Spleen (tissue), 7 donors: ENCODE measurements at regions not wholly inside any gene's neighbourhood (a gene's known extent, or its start where the extent isn't known, plus 50 kb on each side); places are given as distances from the start of the nearest gene placed in this dataset.

Experiments
- POLR2A ChIP-seq, 3 donors: fragments of 450-650 bp; IDR thresholded peaks; one replicate each; pipeline ENCODE4 v1.5.1; 2017; ENCODE audit warnings: antibody characterized with exemption in 3 of 3, mild to moderate bottlenecking in 1 of 3
- POLR2AphosphoS5 ChIP-seq, 3 donors: sonication (generic); formaldehyde crosslinking; IDR thresholded peaks; one replicate each; pipeline ENCODE4 v1.5.1; 2017; ENCODE audit warnings: antibody characterized with exemption in 3 of 3
- TF ChIP-seq, protein P1 (sequence below), 11 experiments: fragments of 200-600 bp in 7 of 11; fragments of 450-650 bp in 4 of 11; sonication (generic) in 4 of 11; IDR thresholded peaks in 8 of 11; conservative IDR thresholded peaks in 3 of 11; 1 replicate in 7 of 11; 2 replicates in 4 of 11; pipeline versions ENCODE4 v1.4.0 to v1.8.0; 2016 to 2021; ENCODE audit warnings: antibody characterized with exemption in 11 of 11, inconsistent platforms in 4 of 11, mild to moderate bottlenecking in 1 of 11
- donor health status: DM: no; HTN: no; CAD: no; lungs with moderate emphysema.
- donor health status: DM: no; HTN: no; CAD: no.
- donor health status: DM: no; HTN: no; CAD: no.

DNA sequence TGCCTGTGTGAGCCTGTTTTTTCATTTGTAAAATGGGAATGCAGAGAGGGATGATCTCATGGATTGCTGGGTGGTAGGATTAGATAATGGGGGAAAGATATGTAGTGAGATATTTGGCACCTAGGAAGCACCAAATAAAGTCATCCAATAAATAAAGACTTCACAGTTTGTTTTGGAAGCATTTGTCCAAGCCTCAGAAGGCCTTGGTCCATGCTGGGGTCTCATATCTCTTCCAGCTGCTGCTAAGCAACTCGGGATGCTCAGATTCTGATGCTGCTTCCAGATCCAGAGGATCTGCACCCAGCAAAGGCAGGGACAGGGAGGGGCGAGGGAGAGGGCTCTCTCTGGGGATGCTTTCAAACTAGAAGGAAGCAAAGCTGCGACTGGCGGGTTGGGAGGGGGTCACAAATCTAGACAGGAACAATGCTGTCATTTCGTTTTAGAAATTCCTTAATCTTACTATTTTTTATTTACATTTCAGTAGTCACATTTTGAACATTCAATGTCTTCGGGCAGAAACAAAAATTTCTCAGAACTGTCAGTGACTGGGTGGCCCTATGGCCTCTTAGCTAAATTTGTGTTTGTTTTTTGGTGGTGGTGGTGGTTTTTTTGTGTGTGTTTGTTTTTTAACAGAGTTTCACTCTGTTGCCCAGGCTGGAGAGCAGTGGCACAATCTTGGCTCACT lies 114.9 kb upstream of the CDH5 start:
- TF ChIP-seq, protein P1, sequence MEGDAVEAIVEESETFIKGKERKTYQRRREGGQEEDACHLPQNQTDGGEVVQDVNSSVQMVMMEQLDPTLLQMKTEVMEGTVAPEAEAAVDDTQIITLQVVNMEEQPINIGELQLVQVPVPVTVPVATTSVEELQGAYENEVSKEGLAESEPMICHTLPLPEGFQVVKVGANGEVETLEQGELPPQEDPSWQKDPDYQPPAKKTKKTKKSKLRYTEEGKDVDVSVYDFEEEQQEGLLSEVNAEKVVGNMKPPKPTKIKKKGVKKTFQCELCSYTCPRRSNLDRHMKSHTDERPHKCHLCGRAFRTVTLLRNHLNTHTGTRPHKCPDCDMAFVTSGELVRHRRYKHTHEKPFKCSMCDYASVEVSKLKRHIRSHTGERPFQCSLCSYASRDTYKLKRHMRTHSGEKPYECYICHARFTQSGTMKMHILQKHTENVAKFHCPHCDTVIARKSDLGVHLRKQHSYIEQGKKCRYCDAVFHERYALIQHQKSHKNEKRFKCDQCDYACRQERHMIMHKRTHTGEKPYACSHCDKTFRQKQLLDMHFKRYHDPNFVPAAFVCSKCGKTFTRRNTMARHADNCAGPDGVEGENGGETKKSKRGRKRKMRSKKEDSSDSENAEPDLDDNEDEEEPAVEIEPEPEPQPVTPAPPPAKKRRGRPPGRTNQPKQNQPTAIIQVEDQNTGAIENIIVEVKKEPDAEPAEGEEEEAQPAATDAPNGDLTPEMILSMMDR (IDR thresholded peaks at IDR 0.05 in 8 of 11, conservative IDR thresholded peaks at IDR 0.05 in 3 of 11), result no peak
- TF ChIP-seq POLR2A (IDR thresholded peaks at IDR 0.05), result no peak
- TF ChIP-seq POLR2AphosphoS5 (IDR thresholded peaks at IDR 0.05), result no peak
